ENCODE measurements at regions not wholly inside any gene's neighbourhood (a gene's known extent, or its start where the extent isn't known, plus 50 kb on each side); places are given as distances from the start of the nearest gene placed in this dataset.

- ATAC-seq, result no peak
- TF ChIP-seq TCF4 (CRISPR knock-in tag; IDR thresholded peaks at IDR 0.05; ENCODE audit: borderline replicate concordance) (no peak), CSRNP3 (CRISPR knock-in tag; IDR thresholded peaks at IDR 0.05) (no peak), ZNF8 (CRISPR knock-in tag; IDR thresholded peaks at IDR 0.05) (no peak), ZNF565 (CRISPR knock-in tag; conservative IDR thresholded peaks at IDR 0.05; ENCODE audit: low read depth) (no peak), PATZ1 (CRISPR knock-in tag; IDR thresholded peaks at IDR 0.05; ENCODE audit: borderline replicate concordance) (no peak), CREB5 (CRISPR knock-in tag; IDR thresholded peaks at IDR 0.05; ENCODE audit: low read depth) (no peak), CSDC2 (CRISPR knock-in tag; IDR thresholded peaks at IDR 0.05) (no peak), POU6F1 (CRISPR knock-in tag; IDR thresholded peaks at IDR 0.05; ENCODE audit: borderline replicate concordance, low read depth) (no peak), ZNF70 (CRISPR knock-in tag; IDR thresholded peaks at IDR 0.05) (no peak), ARNTL (CRISPR knock-in tag; IDR thresholded peaks at IDR 0.05; ENCODE audit: borderline replicate concordance, low read depth) (no peak), TOX (CRISPR knock-in tag; IDR thresholded peaks at IDR 0.05; ENCODE audit: borderline replicate concordance) (no peak)
Observed at GRCh38 chr3:159608311-159608710, 380.3 kb upstream of the IL12A start.

GRCh38 chr3:159609625-159610024, 379.0 kb upstream of the IL12A start:
- ATAC-seq, result no peak

GRCh38 chr3:159616234-159616825, 372.3 kb upstream of the IL12A start:
- peak; percentile 86 for ATAC-seq
- no peak for TF ChIP-seq ZFP30 (CRISPR knock-in tag; IDR thresholded peaks at IDR 0.05)
- TF ChIP-seq ZNF70 (CRISPR knock-in tag; IDR thresholded peaks at IDR 0.05), result no peak

More at GRCh38 chr3:159609625-159610024, 379.0 kb upstream of the IL12A start:
- TF ChIP-seq OSR1 (CRISPR knock-in tag; IDR thresholded peaks at IDR 0.05) (no peak), ISL1 (CRISPR knock-in tag; IDR thresholded peaks at IDR 0.05) (peak; percentile 37; the same call in 1 of the 2 replicates), PATZ1 (CRISPR knock-in tag; IDR thresholded peaks at IDR 0.05; ENCODE audit: borderline replicate concordance) (no peak)

- TF ChIP-seq ZNF70 (CRISPR knock-in tag; IDR thresholded peaks at IDR 0.05), result no peak
- no peak for TF ChIP-seq OSR1 (CRISPR knock-in tag; IDR thresholded peaks at IDR 0.05)
- TF ChIP-seq ISL1 (CRISPR knock-in tag; IDR thresholded peaks at IDR 0.05), result no peak
- TF ChIP-seq SNAI2 (CRISPR knock-in tag; IDR thresholded peaks at IDR 0.05), result no peak
- TF ChIP-seq BACH2 (CRISPR knock-in tag; IDR thresholded peaks at IDR 0.05; ENCODE audit: borderline replicate concordance), result no peak
- no peak for TF ChIP-seq ZFP3 (CRISPR knock-in tag; IDR thresholded peaks at IDR 0.05)
- no peak for TF ChIP-seq ZNF565 (CRISPR knock-in tag; conservative IDR thresholded peaks at IDR 0.05; ENCODE audit: low read depth)
- TF ChIP-seq TOX (CRISPR knock-in tag; IDR thresholded peaks at IDR 0.05; ENCODE audit: borderline replicate concordance), result no peak
- no peak for TF ChIP-seq CREB5 (CRISPR knock-in tag; IDR thresholded peaks at IDR 0.05; ENCODE audit: low read depth)
- no peak for TF ChIP-seq GLIS3 (CRISPR knock-in tag; IDR thresholded peaks at IDR 0.05)
- no peak for TF ChIP-seq RARB (CRISPR knock-in tag; IDR thresholded peaks at IDR 0.05)
- no peak for TF ChIP-seq ZNF8 (CRISPR knock-in tag; IDR thresholded peaks at IDR 0.05)
- TF ChIP-seq POU6F1 (CRISPR knock-in tag; IDR thresholded peaks at IDR 0.05; ENCODE audit: borderline replicate concordance, low read depth), result no peak
- no peak for TF ChIP-seq CSRNP3 (CRISPR knock-in tag; IDR thresholded peaks at IDR 0.05)
- TF ChIP-seq TCF4 (CRISPR knock-in tag; IDR thresholded peaks at IDR 0.05; ENCODE audit: borderline replicate concordance), result no peak
- no peak for TF ChIP-seq ARNTL (CRISPR knock-in tag; IDR thresholded peaks at IDR 0.05; ENCODE audit: borderline replicate concordance, low read depth)
Observed at GRCh38 chr3:159619341-159619885, 369.2 kb upstream of the IL12A start.

More at GRCh38 chr3:159619341-159619885, 369.2 kb upstream of the IL12A start:
- no peak for ATAC-seq

All from SK-N-SH treated with all-trans-retinoic acid at 6 μM for 48 hours (cell line).